PC-3 (cell line): ENCODE measurements at regions not wholly inside any gene's neighbourhood (a gene's known extent, or its start where the extent isn't known, plus 50 kb on each side); places are given as distances from the start of the nearest gene placed in this dataset.
A peak's percentile ranks its signal among the peaks of the same experiment; 100 is the strongest.

Experiments
- ATAC-seq: fragments of 200-7000 bp; cut with Tn5 transposase; 2 replicates; pipeline ENCODE4 v1.9.1; 2020; ENCODE audit warnings: mild to moderate bottlenecking, moderate library complexity
- BruUV-seq: library from RNA; stranded (reverse); fragments of 400-500 nt; replicated peaks from 2 replicates; lab custom pipeline; 2021; lab: Mats Ljungman, UMichigan
- CTCF ChIA-PET: fragments of 300-600 bp; sonication (Branson Sonifier 250); formaldehyde crosslinking; loops from one replicate; lab custom pipeline; 2022; ENCODE audit warnings: antibody characterized with exemption; lab: Charles Lee
- POLR2A ChIA-PET: fragments of 300-600 bp; sonication (Branson Sonifier 250); formaldehyde crosslinking; loops from one replicate; lab custom pipeline; 2022; ENCODE audit warnings: antibody characterized with exemption; ENCODE audit not compliant: unreplicated experiment; lab: Charles Lee
- DNase-seq: peaks from one replicate; pipeline ENCODE4 v3.0.0-alpha.2; 2015
- H2AFZ ChIP-seq: fragments of 300-600 bp; sonication (generic); 2 replicates; pipeline ENCODE4 v1.6.0; 2016; ENCODE audit warnings: antibody characterized with exemption, low read length
- H3F3A ChIP-seq: fragments of 300-600 bp; sonication (generic); one replicate; pipeline ENCODE4 v1.6.0; 2017; ENCODE audit warnings: antibody characterized with exemption, low read length, control low read depth, mild to moderate bottlenecking; ENCODE audit not compliant: unreplicated experiment
- H3K27ac ChIP-seq: fragments of 300-600 bp; sonication (generic); 2 replicates; pipeline ENCODE4 v1.5.1; 2016; ENCODE audit warnings: mild to moderate bottlenecking, low read length
- H3K27me3 ChIP-seq: fragments of 300-600 bp; sonication (generic); 2 replicates; pipeline ENCODE4 v1.6.1; 2016; ENCODE audit warnings: low read length, mixed read lengths
- H3K36me3 ChIP-seq: fragments of 300-600 bp; sonication (generic); 2 replicates; pipeline ENCODE4 v1.6.1; 2016; ENCODE audit warnings: low read depth, mixed run types, low read length, mixed read lengths
- H3K4me1 ChIP-seq: fragments of 300-600 bp; sonication (generic); 2 replicates; pipeline ENCODE4 v1.5.1; 2016; ENCODE audit warnings: low read length; ENCODE audit not compliant: insufficient read depth
- H3K4me2 ChIP-seq: fragments of 300-600 bp; sonication (generic); 2 replicates; pipeline ENCODE4 v1.6.0; 2016; ENCODE audit warnings: low read length
- H3K4me3 ChIP-seq: fragments of 300-600 bp; sonication (generic); 2 replicates; pipeline ENCODE4 v1.5.1; 2016; ENCODE audit warnings: mild to moderate bottlenecking, low read length, mixed read lengths
- H3K79me2 ChIP-seq: fragments of 300-600 bp; sonication (generic); 2 replicates; pipeline ENCODE4 v1.6.1; 2017; ENCODE audit warnings: low read length, mixed read lengths
- H3K9ac ChIP-seq: fragments of 300-600 bp; sonication (generic); 2 replicates; pipeline ENCODE4 v1.6.0; 2016; ENCODE audit warnings: mild to moderate bottlenecking, low read length
- H3K9me2 ChIP-seq: fragments of 300-600 bp; sonication (generic); replicated peaks from 2 replicates; pipeline ENCODE4 v1.6.1; 2016; ENCODE audit warnings: mixed run types, low read length, mixed read lengths
- H3K9me3 ChIP-seq: fragments of 300-600 bp; sonication (generic); 2 replicates; pipeline ENCODE4 v1.6.1; 2016; ENCODE audit warnings: low read length, mixed read lengths
- H4K20me1 ChIP-seq: fragments of 300-600 bp; sonication (generic); 2 replicates; pipeline ENCODE4 v1.6.1; 2016; ENCODE audit warnings: low read length, mixed read lengths
- CTCF ChIP-seq: fragments of 300-600 bp; sonication (generic); conservative IDR thresholded peaks from 2 replicates; pipeline ENCODE4 v1.5.1; 2017; ENCODE audit warnings: antibody characterized with exemption, low read depth, mild to moderate bottlenecking, low read length
- EZH2 ChIP-seq: fragments of 300-600 bp; sonication (generic); IDR thresholded peaks from one replicate; pipeline ENCODE4 v1.6.1; 2017; ENCODE audit warnings: antibody characterized with exemption, mild to moderate bottlenecking, low read length; ENCODE audit not compliant: unreplicated experiment
- EZH2phosphoT487 ChIP-seq: fragments of 300-600 bp; sonication (generic); IDR thresholded peaks from 2 replicates; pipeline ENCODE4 v1.6.1; 2018; ENCODE audit warnings: mild to moderate bottlenecking, antibody characterized with exemption, low read length, borderline replicate concordance
- intact Hi-C: fragments of 100-400 bp; cut with micrococcal nuclease; formaldehyde crosslinking; loops from 2 replicates; pipeline ENCODE4 v1.9.0; 2023

DNA sequence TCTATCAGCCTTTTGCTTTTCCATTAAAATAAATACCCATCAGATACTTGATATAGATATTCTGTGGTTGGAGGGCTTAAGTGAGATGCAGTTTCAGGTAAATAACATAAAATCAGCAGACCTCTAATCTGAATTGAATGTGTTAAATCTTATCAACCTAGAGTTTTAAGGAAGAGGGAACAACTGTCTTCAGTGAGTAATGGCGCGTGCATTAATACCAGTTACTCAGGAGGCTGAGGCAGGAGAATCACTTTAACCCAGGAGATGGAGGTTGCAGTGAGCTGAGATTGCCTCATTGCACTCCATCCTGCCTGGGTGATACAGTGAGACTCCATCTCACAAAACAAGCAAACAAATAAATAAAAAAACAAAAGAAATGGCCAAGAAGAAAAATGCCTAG, 54.3 kb downstream of the FAT4 start:
- Histone ChIP-seq H3K4me2 (peak overlapping the region; percentile 73), H4K20me1 (no peaks in the 10 kb centered on the region), H3K27me3 (no peaks in the 10 kb centered on the region), H3K27ac (peak overlapping the region; percentile 41; the same call in 1 of the 2 replicates), H3K9me3 (no peaks in the 10 kb centered on the region), H3K9me2 (no peaks in the 10 kb centered on the region), H3K79me2 (no peaks in the 10 kb centered on the region), H3K9ac (no peak overlapping the region), H3K4me3 (peak overlapping the region; percentile 53), H3K36me3 (no peaks in the 10 kb centered on the region), H2AFZ (peak overlapping the region; percentile 37; the same call in 1 of the 2 replicates), H3F3A (peaks cover 4% of the 10 kb centered on the region), H3K4me1 (peaks cover 20% of the 10 kb centered on the region)
- BruUV-seq = no TSS peak
- no peak for TF ChIP-seq CTCF
- no peak for TF ChIP-seq EZH2phosphoT487
- no peak for TF ChIP-seq EZH2
- no peak for DNase-seq
- ChIA-PET CTCF (no interaction called here), POLR2A (no interaction called here)
- peak; percentile 31 for ATAC-seq
- intact Hi-C loops = loop anchor here (2.0 to 5.0 kb wide), 2 partner anchors 20 to 358 kb away; no protein-coding TSS in a partner anchor

- Histone ChIP-seq H3K4me2 (no peak overlapping the region), H3K27ac (no peak overlapping the region), H3K9me3 (no peaks in the 10 kb centered on the region), H4K20me1 (no peaks in the 10 kb centered on the region), H3K9me2 (no peaks in the 10 kb centered on the region), H3F3A (peaks cover 4% of the 10 kb centered on the region), H3K27me3 (no peaks in the 10 kb centered on the region), H2AFZ (no peak overlapping the region), H3K4me3 (no peak overlapping the region), H3K4me1 (peaks cover 20% of the 10 kb centered on the region), H3K9ac (no peak overlapping the region), H3K36me3 (no peaks in the 10 kb centered on the region), H3K79me2 (no peaks in the 10 kb centered on the region)
- intact Hi-C loops = no loop called here
- ChIA-PET POLR2A (no interaction called here), CTCF (interaction anchor here (0.6 kb wide), 1 partner anchor 56 kb away, joined by 4 read pairs; the partner anchor contains the start of gene FAT4)
- no peak for ATAC-seq
- DNase-seq = no peak
- no TSS peak for BruUV-seq
- TF ChIP-seq CTCF (no peak), EZH2phosphoT487 (no peak), EZH2 (no peak)
These were observed 55.7 kb downstream of the FAT4 start for GRCh38 chr4:125370478-125370877.

DNA sequence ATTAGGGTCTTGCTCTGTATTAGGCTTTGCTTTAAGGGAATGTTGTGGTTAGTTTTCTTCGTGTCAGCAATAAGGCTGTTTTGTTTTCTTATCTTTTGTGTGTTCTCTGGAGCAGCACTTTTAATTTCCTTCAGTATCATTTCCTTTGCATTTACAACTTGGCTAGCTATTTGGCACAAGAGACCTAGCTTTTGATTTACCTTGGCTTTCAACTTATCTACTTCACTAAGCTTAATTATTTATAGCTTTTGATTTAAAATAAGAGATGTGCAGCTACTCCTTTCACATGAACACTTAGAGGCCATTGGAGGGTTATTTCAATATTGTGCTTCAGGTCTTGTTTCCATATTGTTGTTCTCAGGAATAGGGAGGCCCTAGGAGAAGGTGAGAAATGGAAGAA, 68.2 kb downstream of the FAT4 start:
- H3K4me2 ChIP-seq = no peak overlapping the region
- CTCF ChIA-PET = no interaction called here
- no peaks in the 10 kb centered on the region for H3K79me2 ChIP-seq
- ATAC-seq (no peak), DNase-seq (no peak)
- no TSS peak for BruUV-seq
- TF ChIP-seq EZH2 (no peak), CTCF (no peak), EZH2phosphoT487 (no peak)
- H3K9ac ChIP-seq = no peak overlapping the region
- POLR2A ChIA-PET = no interaction called here
- no peak overlapping the region for H2AFZ ChIP-seq
- no peaks in the 10 kb centered on the region for H3K27me3 ChIP-seq
- no peaks in the 10 kb centered on the region for H3K9me3 ChIP-seq
- H3K9me2 ChIP-seq = no peaks in the 10 kb centered on the region
- H3K36me3 ChIP-seq = no peaks in the 10 kb centered on the region
- no peak overlapping the region for H3K27ac ChIP-seq
- no peak overlapping the region for H3K4me3 ChIP-seq
- H3F3A ChIP-seq = no peaks in the 10 kb centered on the region
- intact Hi-C loops = no loop called here
- H4K20me1 ChIP-seq = no peaks in the 10 kb centered on the region
- no peaks in the 10 kb centered on the region for H3K4me1 ChIP-seq
